HL-60 (cell line): ENCODE measurements at regions not wholly inside any gene's neighbourhood (a gene's known extent, or its start where the extent isn't known, plus 50 kb on each side); places are given as distances from the start of the nearest gene placed in this dataset.

Experiments
- CTCF ChIP-seq: IDR thresholded peaks from one replicate; pipeline ENCODE4 v1.5.1; 2011; ENCODE audit warnings: low read length, control low read depth, inconsistent platforms; ENCODE audit not compliant: insufficient read depth
- SPI1 ChIP-seq: IDR thresholded peaks from 2 replicates; pipeline ENCODE4 v1.6.1; 2012; ENCODE audit warnings: low read depth, mild to moderate bottlenecking, borderline replicate concordance

GRCh38 chr14:88983755-88984154, 159.3 kb downstream of the TTC8 start:
- TF ChIP-seq SPI1 (no peak), CTCF (no peak)
